PFSK-1 (cell line): ENCODE measurements at regions not wholly inside any gene's neighbourhood (a gene's known extent, or its start where the extent isn't known, plus 50 kb on each side); places are given as distances from the start of the nearest gene placed in this dataset.

Source experiments
- POLR2AphosphoS5 ChIP-seq: IDR thresholded peaks from 2 replicates; pipeline ENCODE4 v1.6.1; 2012; ENCODE audit warnings: low read depth, mild to moderate bottlenecking, control low read depth, low read length, moderate library complexity
- SIN3A ChIP-seq: IDR thresholded peaks from 2 replicates; pipeline ENCODE4 v1.6.1; 2012; ENCODE audit warnings: mild to moderate bottlenecking, low read length, moderate library complexity, borderline replicate concordance; ENCODE audit not compliant: insufficient read depth
- TAF1 ChIP-seq: IDR thresholded peaks from 2 replicates; pipeline ENCODE4 v1.6.1; 2012; ENCODE audit warnings: low read length, control low read depth, borderline replicate concordance; ENCODE audit not compliant: insufficient read depth
- TF ChIP-seq, protein P1 (sequence below), 2 experiments: IDR thresholded peaks; 2 replicates each; pipeline versions ENCODE4 v1.6.1 to v1.8.0; 2011 to 2012; ENCODE audit warnings: low read depth in 2 of 2, low read length in 2 of 2, control low read depth in 1 of 2, inconsistent platforms in 1 of 2, mild to moderate bottlenecking in 1 of 2, moderate library complexity in 1 of 2; ENCODE audit not compliant: insufficient read depth in 1 of 2

DNA sequence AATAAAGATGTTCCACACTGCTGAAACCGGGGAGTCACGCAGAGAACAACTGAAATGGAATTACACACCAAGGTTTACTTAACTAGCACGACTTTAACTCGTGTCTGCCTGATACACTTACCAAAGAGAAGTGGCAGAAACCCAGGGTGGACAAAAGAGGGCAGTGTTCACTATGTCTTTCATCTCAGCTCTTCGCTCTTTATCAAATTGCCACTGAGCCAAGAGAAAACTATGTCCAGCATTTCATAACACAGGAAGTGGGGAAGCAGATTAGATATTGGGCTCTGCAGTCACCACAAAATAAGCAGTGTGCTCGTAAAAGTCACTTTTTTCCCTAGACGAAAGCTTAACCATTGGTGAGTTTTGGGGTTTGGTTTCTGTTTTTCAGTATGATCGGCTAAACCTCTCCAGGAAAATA lies 155.7 kb downstream of the CHIC2 start:
- TF ChIP-seq POLR2AphosphoS5 (no peak), TAF1 (no peak), SIN3A (no peak)
- TF ChIP-seq, protein P1, sequence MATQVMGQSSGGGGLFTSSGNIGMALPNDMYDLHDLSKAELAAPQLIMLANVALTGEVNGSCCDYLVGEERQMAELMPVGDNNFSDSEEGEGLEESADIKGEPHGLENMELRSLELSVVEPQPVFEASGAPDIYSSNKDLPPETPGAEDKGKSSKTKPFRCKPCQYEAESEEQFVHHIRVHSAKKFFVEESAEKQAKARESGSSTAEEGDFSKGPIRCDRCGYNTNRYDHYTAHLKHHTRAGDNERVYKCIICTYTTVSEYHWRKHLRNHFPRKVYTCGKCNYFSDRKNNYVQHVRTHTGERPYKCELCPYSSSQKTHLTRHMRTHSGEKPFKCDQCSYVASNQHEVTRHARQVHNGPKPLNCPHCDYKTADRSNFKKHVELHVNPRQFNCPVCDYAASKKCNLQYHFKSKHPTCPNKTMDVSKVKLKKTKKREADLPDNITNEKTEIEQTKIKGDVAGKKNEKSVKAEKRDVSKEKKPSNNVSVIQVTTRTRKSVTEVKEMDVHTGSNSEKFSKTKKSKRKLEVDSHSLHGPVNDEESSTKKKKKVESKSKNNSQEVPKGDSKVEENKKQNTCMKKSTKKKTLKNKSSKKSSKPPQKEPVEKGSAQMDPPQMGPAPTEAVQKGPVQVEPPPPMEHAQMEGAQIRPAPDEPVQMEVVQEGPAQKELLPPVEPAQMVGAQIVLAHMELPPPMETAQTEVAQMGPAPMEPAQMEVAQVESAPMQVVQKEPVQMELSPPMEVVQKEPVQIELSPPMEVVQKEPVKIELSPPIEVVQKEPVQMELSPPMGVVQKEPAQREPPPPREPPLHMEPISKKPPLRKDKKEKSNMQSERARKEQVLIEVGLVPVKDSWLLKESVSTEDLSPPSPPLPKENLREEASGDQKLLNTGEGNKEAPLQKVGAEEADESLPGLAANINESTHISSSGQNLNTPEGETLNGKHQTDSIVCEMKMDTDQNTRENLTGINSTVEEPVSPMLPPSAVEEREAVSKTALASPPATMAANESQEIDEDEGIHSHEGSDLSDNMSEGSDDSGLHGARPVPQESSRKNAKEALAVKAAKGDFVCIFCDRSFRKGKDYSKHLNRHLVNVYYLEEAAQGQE (IDR thresholded peaks at IDR 0.05; ENCODE audit: insufficient read depth in 1 of 2, low read depth in 2 of 2, low read length in 2 of 2): no peak
